Keratinocyte (primary cell): ENCODE measurements at regions not wholly inside any gene's neighbourhood (a gene's known extent, or its start where the extent isn't known, plus 50 kb on each side); places are given as distances from the start of the nearest gene placed in this dataset.

Source experiments
- DNase-seq: peaks from one replicate; pipeline ENCODE4 v3.0.0-alpha.2; 2011; ENCODE audit warnings: low read depth, missing footprints, low spot score
- FAIRE-seq: peaks from 2 replicates; lab custom pipeline; 2011; peaks lifted over from hg19 to GRCh38; lab: Jason Lieb, UNC
- H2AFZ ChIP-seq: 2 replicates; pipeline ENCODE4 v1.6.0; 2012; ENCODE audit warnings: low read length, control low read depth, inconsistent platforms; ENCODE audit not compliant: control insufficient read depth
- H3K27ac ChIP-seq: 2 replicates; pipeline ENCODE4 v1.5.1; 2011; ENCODE audit warnings: low read length; ENCODE audit not compliant: control insufficient read depth, insufficient read depth
- H3K27me3 ChIP-seq: 3 replicates; pipeline ENCODE4 v1.6.0; 2011; ENCODE audit warnings: low read length; ENCODE audit not compliant: control insufficient read depth, insufficient read depth; ENCODE audit errors: extremely low read depth
- H3K36me3 ChIP-seq, 2 experiments: 2 replicates in 1 of 2; 3 replicates in 1 of 2; pipeline ENCODE4 v1.5.1; 2011; ENCODE audit warnings: low read length in 2 of 2, mild to moderate bottlenecking in 1 of 2; ENCODE audit not compliant: control insufficient read depth in 2 of 2, insufficient read depth in 2 of 2; ENCODE audit errors: extremely low read depth in 1 of 2
- H3K4me1 ChIP-seq: 3 replicates; pipeline ENCODE4 v1.5.1; 2011; ENCODE audit warnings: low read length; ENCODE audit not compliant: control insufficient read depth, insufficient read depth; ENCODE audit errors: extremely low read depth
- H3K4me2 ChIP-seq: 3 replicates; pipeline ENCODE4 v1.6.0; 2011; ENCODE audit warnings: low read depth, low read length; ENCODE audit not compliant: control insufficient read depth, insufficient read depth; ENCODE audit errors: extremely low read depth
- H3K4me3 ChIP-seq, 3 experiments: fragments of 200-600 bp in 1 of 3; sonication (generic) in 1 of 3; 2 replicates in 2 of 3; 3 replicates in 1 of 3; pipeline ENCODE4 v1.5.1; 2011 to 2016; ENCODE audit warnings: low read length in 3 of 3, mild to moderate bottlenecking in 3 of 3, control low read depth in 2 of 3, inconsistent platforms in 1 of 3, low read depth in 1 of 3, mixed read lengths in 1 of 3, mixed run types in 1 of 3, moderate library complexity in 1 of 3; ENCODE audit not compliant: control insufficient read depth in 2 of 3, insufficient read depth in 2 of 3; ENCODE audit errors: extremely low read depth in 1 of 3
- H3K79me2 ChIP-seq: 2 replicates; pipeline ENCODE4 v1.6.0; 2012; ENCODE audit warnings: low read length; ENCODE audit not compliant: control insufficient read depth, insufficient read depth
- H3K9ac ChIP-seq: 3 replicates; pipeline ENCODE4 v1.6.0; 2011; ENCODE audit warnings: low read length; ENCODE audit not compliant: control insufficient read depth, insufficient read depth; ENCODE audit errors: extremely low read depth
- H3K9me1 ChIP-seq: 3 replicates; pipeline ENCODE4 v1.6.0; 2011; ENCODE audit warnings: low read length; ENCODE audit not compliant: control insufficient read depth, insufficient read depth; ENCODE audit errors: extremely low read depth
- H3K9me3 ChIP-seq: 2 replicates; pipeline ENCODE4 v1.5.1; 2012; ENCODE audit warnings: low read depth, low read length; ENCODE audit not compliant: control insufficient read depth
- H4K20me1 ChIP-seq: 3 replicates; pipeline ENCODE4 v1.6.0; 2011; ENCODE audit warnings: low read length; ENCODE audit not compliant: control insufficient read depth, insufficient read depth; ENCODE audit errors: extremely low read depth
- EZH2 ChIP-seq: IDR thresholded peaks from one replicate; pipeline ENCODE4 v1.6.1; 2012; ENCODE audit warnings: inconsistent platforms, mild to moderate bottlenecking, low read length, moderate library complexity
- dilution Hi-C: fragments of 300-500 bp; cut with MboI; formaldehyde crosslinking; loops from one replicate; pipeline ENCODE4 v1.7.0; 2020; ENCODE audit warnings: low sequenced_read_pairs; ENCODE audit not compliant: extremely low pct_ligation_motif_present
- TF ChIP-seq, protein P1 (sequence below), 3 experiments: IDR thresholded peaks in 1 of 3; conservative IDR thresholded peaks in 1 of 3; optimal IDR thresholded peaks in 1 of 3; 2 replicates in 2 of 3; 3 replicates in 1 of 3; pipeline versions ENCODE3 to v1.5.1; 2011; ENCODE audit warnings: low read length in 3 of 3, mild to moderate bottlenecking in 3 of 3, moderate library complexity in 2 of 3, control low read depth in 1 of 3, inconsistent platforms in 1 of 3; ENCODE audit not compliant: insufficient read depth in 2 of 3; ENCODE audit errors: extremely low read depth in 1 of 3

DNA sequence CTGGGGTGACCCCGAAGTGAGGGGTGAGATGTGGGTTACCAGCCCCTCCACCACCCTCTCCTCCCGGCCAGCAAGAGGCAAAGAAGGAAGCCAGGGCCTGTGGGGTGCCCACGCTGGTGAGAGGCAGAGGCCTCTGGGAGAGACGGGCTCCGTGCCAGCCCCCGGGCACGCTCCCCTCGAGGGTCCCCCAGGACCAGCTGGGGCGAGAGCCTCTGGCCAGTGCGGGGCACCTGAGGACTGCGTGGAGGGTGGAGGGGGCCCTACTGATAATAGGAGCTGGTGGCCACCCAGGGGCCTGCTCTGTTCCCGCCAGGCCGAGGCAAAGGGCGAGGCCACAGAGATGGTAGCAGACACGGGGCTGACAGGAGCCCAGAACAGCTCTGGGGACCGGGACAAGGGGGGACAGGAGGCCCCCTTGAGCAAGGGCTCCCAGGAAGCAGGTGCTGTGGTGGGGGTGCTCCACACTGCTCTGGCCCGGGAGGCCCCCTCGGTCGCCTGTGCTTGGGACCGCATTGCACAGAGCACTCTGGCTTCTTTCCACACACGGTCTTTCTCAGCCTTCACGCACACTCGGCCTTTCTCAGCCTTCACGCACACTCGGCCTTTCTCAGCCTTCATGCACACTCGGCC is 226.9 kb downstream of the TTLL2 start:
- no peak overlapping the region for H3K4me2 ChIP-seq
- peaks cover 2% of the 10 kb centered on the region for H3K9me3 ChIP-seq
- H3K79me2 ChIP-seq: no peaks in the 10 kb centered on the region
- FAIRE-seq: no peak
- H3K9me1 ChIP-seq: no peaks in the 10 kb centered on the region
- no peak overlapping the region for H3K27ac ChIP-seq
- no peaks in the 10 kb centered on the region for H3K27me3 ChIP-seq
- no peaks in the 10 kb centered on the region for H3K36me3 ChIP-seq
- no peak overlapping the region for H3K4me3 ChIP-seq
- no peak overlapping the region for H2AFZ ChIP-seq
- no peak for TF ChIP-seq EZH2
- TF ChIP-seq, protein P1, sequence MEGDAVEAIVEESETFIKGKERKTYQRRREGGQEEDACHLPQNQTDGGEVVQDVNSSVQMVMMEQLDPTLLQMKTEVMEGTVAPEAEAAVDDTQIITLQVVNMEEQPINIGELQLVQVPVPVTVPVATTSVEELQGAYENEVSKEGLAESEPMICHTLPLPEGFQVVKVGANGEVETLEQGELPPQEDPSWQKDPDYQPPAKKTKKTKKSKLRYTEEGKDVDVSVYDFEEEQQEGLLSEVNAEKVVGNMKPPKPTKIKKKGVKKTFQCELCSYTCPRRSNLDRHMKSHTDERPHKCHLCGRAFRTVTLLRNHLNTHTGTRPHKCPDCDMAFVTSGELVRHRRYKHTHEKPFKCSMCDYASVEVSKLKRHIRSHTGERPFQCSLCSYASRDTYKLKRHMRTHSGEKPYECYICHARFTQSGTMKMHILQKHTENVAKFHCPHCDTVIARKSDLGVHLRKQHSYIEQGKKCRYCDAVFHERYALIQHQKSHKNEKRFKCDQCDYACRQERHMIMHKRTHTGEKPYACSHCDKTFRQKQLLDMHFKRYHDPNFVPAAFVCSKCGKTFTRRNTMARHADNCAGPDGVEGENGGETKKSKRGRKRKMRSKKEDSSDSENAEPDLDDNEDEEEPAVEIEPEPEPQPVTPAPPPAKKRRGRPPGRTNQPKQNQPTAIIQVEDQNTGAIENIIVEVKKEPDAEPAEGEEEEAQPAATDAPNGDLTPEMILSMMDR (optimal IDR thresholded peaks at IDR 0.05 in 1 of 3, IDR thresholded peaks at IDR 0.05 in 1 of 3, conservative IDR thresholded peaks at IDR 0.05 in 1 of 3; ENCODE audit: extremely low read depth in 1 of 3, insufficient read depth in 2 of 3, low read length in 3 of 3): no peak
- H3K4me1 ChIP-seq: no peaks in the 10 kb centered on the region
- no peak for DNase-seq
- H4K20me1 ChIP-seq: no peaks in the 10 kb centered on the region
- dilution Hi-C loops: no loop called here
- H3K9ac ChIP-seq: no peak overlapping the region

DNA sequence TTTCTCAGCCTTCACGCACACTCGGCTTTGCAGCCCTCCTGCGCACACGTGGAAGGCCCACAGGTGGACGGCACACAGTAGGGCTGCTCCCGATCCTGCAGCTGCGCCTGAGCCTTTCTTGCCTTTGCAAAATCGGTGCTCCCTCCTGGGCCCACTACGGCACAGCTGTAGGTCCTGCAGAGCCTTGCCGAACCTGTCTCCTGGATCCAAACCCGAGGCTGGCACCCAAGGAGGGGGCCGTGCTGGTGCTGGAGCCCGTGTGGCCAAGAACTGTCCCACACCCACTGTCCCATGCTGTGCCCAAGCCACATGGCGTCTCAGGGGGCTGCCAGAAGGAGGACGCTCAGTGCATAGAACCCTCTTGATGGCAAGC is 227.4 kb downstream of the TTLL2 start:
- TF ChIP-seq EZH2: no peak
- no peak overlapping the region for H3K27ac ChIP-seq
- H3K9me1 ChIP-seq: no peaks in the 10 kb centered on the region
- H3K9ac ChIP-seq: no peak overlapping the region
- H3K4me1 ChIP-seq: no peaks in the 10 kb centered on the region
- H3K4me2 ChIP-seq: no peak overlapping the region
- H4K20me1 ChIP-seq: no peaks in the 10 kb centered on the region
- H3K36me3 ChIP-seq: no peaks in the 10 kb centered on the region
- FAIRE-seq: no peak
- DNase-seq: no peak
- H2AFZ ChIP-seq: no peak overlapping the region
- H3K27me3 ChIP-seq: no peaks in the 10 kb centered on the region
- dilution Hi-C loops: no loop called here
- H3K9me3 ChIP-seq: peaks cover 2% of the 10 kb centered on the region
- H3K4me3 ChIP-seq: no peak overlapping the region
- no peaks in the 10 kb centered on the region for H3K79me2 ChIP-seq
